HepG2 (cell line): ENCODE measurements at regions not wholly inside any gene's neighbourhood (a gene's known extent, or its start where the extent isn't known, plus 50 kb on each side); places are given as distances from the start of the nearest gene placed in this dataset.
A peak's percentile ranks its signal among the peaks of the same experiment; 100 is the strongest.

Source experiments
- CREBL2 ChIP-seq: sonication (generic); formaldehyde crosslinking; IDR thresholded peaks from 2 replicates; pipeline ENCODE4 v1.8.1; 2023; ENCODE audit warnings: missing genetic modification reagents, mild to moderate bottlenecking, borderline replicate concordance
- FOXJ3 ChIP-seq: sonication (generic); formaldehyde crosslinking; IDR thresholded peaks from 2 replicates; pipeline ENCODE4 v1.4.0; 2020; ENCODE audit warnings: missing genetic modification reagents, mild to moderate bottlenecking, borderline replicate concordance
- GATAD2A ChIP-seq: IDR thresholded peaks from 2 replicates; pipeline ENCODE4 v1.6.1; 2016
- HBP1 ChIP-seq: IDR thresholded peaks from 2 replicates; pipeline ENCODE4 v1.6.1; 2016; ENCODE audit warnings: low read depth, control low read depth
- HIC2 ChIP-seq: sonication (generic); formaldehyde crosslinking; IDR thresholded peaks from 2 replicates; pipeline ENCODE4 v1.9.0; 2022; ENCODE audit warnings: low read depth, missing genetic modification reagents
- ISL2 ChIP-seq: sonication (generic); formaldehyde crosslinking; IDR thresholded peaks from 2 replicates; pipeline ENCODE4 v1.5.0; 2020; ENCODE audit warnings: missing genetic modification reagents
- PAF1 ChIP-seq: IDR thresholded peaks from 2 replicates; pipeline ENCODE4 v1.6.1; 2016; ENCODE audit warnings: missing genetic modification reagents, missing compliant biosample characterization
- SALL1 ChIP-seq: sonication (generic); formaldehyde crosslinking; IDR thresholded peaks from 2 replicates; pipeline ENCODE4 v1.8.0; 2022; ENCODE audit warnings: mild to moderate bottlenecking, missing genetic modification reagents
- SRF ChIP-seq: IDR thresholded peaks from 2 replicates; pipeline ENCODE4 v1.6.1; 2011; ENCODE audit warnings: mild to moderate bottlenecking, low read depth, low read length, moderate library complexity
- SUZ12 ChIP-seq: fragments of 150-350 bp; IDR thresholded peaks from 2 replicates; pipeline ENCODE4 v1.6.1; 2014; ENCODE audit warnings: low read depth, low read length
- TBP ChIP-seq: sonication (generic); formaldehyde crosslinking; IDR thresholded peaks from 2 replicates; pipeline ENCODE4 v1.5.0; 2020; ENCODE audit warnings: missing genetic modification reagents
- TEF ChIP-seq: sonication (generic); formaldehyde crosslinking; IDR thresholded peaks from 2 replicates; pipeline ENCODE4 v1.5.0; 2020; ENCODE audit warnings: missing genetic modification reagents
- THAP7 ChIP-seq: sonication (generic); formaldehyde crosslinking; IDR thresholded peaks from 2 replicates; pipeline ENCODE4 v1.8.1; 2023; ENCODE audit warnings: mild to moderate bottlenecking, missing genetic modification reagents
- ZBTB10 ChIP-seq: sonication (generic); formaldehyde crosslinking; IDR thresholded peaks from 2 replicates; pipeline ENCODE4 v1.4.0; 2020; ENCODE audit warnings: missing genetic modification reagents, borderline replicate concordance
- ZFP37 ChIP-seq: sonication (generic); formaldehyde crosslinking; IDR thresholded peaks from 2 replicates; pipeline ENCODE4 v1.4.0; 2020; ENCODE audit warnings: missing genetic modification reagents, borderline replicate concordance
- ZFP62 ChIP-seq: sonication (generic); formaldehyde crosslinking; IDR thresholded peaks from 2 replicates; pipeline ENCODE4 v1.4.0; 2020; ENCODE audit warnings: missing genetic modification reagents
- ZNF224 ChIP-seq: sonication (generic); formaldehyde crosslinking; IDR thresholded peaks from 2 replicates; pipeline ENCODE4 v1.5.0; 2020; ENCODE audit warnings: mild to moderate bottlenecking, missing genetic modification reagents
- ZNF362 ChIP-seq: sonication (generic); formaldehyde crosslinking; IDR thresholded peaks from 2 replicates; pipeline ENCODE4 v1.4.0; 2020; ENCODE audit warnings: missing genetic modification reagents, mild to moderate bottlenecking, borderline replicate concordance
- ZNF580 ChIP-seq: IDR thresholded peaks from 2 replicates; pipeline ENCODE4 v1.6.1; 2016; ENCODE audit warnings: low read depth, borderline replicate concordance
- ZNF772 ChIP-seq: sonication (generic); formaldehyde crosslinking; IDR thresholded peaks from 2 replicates; pipeline ENCODE4 v1.5.0; 2020; ENCODE audit warnings: mild to moderate bottlenecking, missing genetic modification reagents
- ZNF83 ChIP-seq: sonication (generic); formaldehyde crosslinking; IDR thresholded peaks from 2 replicates; pipeline ENCODE4 v1.4.0; 2020; ENCODE audit warnings: missing genetic modification reagents, mild to moderate bottlenecking, borderline replicate concordance
- ZNF879 ChIP-seq: sonication (generic); formaldehyde crosslinking; IDR thresholded peaks from 2 replicates; pipeline ENCODE4 v1.8.1; 2023; ENCODE audit warnings: missing genetic modification reagents

- no peak for TF ChIP-seq THAP7 (CRISPR knock-in tag)
- peak; percentile 50; the same call in 1 of the 2 replicates for TF ChIP-seq ZNF362 (CRISPR knock-in tag)
- no peak for TF ChIP-seq ZNF580
- TF ChIP-seq HIC2 (CRISPR knock-in tag): no peak
- TF ChIP-seq PAF1 (CRISPR knock-in tag): no peak
- no peak for TF ChIP-seq ZFP62 (CRISPR knock-in tag)
- no peak for TF ChIP-seq ZNF83 (CRISPR knock-in tag)
- no peak for TF ChIP-seq TEF (CRISPR knock-in tag)
- no peak for TF ChIP-seq ZNF224 (CRISPR knock-in tag)
- TF ChIP-seq GATAD2A (CRISPR knock-in tag): peak; percentile 68
- peak; percentile 75 for TF ChIP-seq ISL2 (CRISPR knock-in tag)
- no peak for TF ChIP-seq CREBL2 (CRISPR knock-in tag)
- no peak for TF ChIP-seq SRF
- TF ChIP-seq FOXJ3 (CRISPR knock-in tag): peak; percentile 66; the same call in 1 of the 2 replicates
- TF ChIP-seq ZBTB10: no peak
- no peak for TF ChIP-seq ZNF879 (CRISPR knock-in tag)
- no peak for TF ChIP-seq SUZ12
- TF ChIP-seq ZFP37: no peak
- no peak for TF ChIP-seq HBP1 (CRISPR knock-in tag)
- TF ChIP-seq ZNF772 (CRISPR knock-in tag): no peak
- TF ChIP-seq SALL1: peak; percentile 53; the same call in 1 of the 2 replicates
- no peak for TF ChIP-seq TBP (CRISPR knock-in tag)
These were observed 616.2 kb downstream of the ANKRD50 start (continued) for GRCh38 chr4:124096290-124096689.
